ENCODE measurements at regions not wholly inside any gene's neighbourhood (a gene's known extent, or its start where the extent isn't known, plus 50 kb on each side); places are given as distances from the start of the nearest gene placed in this dataset.
"Not testable (repeated sequence)": the region's sequence is repeated elsewhere in the genome, so short reads cannot be mapped to it uniquely, and the experiment has no call there.

DNA sequence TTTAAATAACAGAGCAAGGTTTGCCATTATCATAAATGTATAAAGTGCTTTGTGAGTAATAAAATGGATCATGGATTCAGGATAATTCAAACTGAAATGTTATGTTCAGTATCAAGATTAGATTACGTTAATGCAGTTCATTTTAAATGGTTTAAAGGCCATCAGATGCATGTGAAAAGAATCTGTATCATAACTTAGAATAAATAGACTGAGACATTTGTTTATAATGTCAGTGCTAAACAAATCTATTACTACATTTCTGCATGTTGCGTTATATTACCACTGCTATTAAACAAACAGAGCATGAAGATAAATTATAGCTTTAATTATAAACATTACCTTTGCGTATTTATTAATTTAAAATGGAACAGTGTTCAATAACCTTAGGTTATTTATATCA lies 160.2 kb downstream of the TOX3 start:
- no peak for DNase-seq (ENCODE audit: low spot score)

DNA sequence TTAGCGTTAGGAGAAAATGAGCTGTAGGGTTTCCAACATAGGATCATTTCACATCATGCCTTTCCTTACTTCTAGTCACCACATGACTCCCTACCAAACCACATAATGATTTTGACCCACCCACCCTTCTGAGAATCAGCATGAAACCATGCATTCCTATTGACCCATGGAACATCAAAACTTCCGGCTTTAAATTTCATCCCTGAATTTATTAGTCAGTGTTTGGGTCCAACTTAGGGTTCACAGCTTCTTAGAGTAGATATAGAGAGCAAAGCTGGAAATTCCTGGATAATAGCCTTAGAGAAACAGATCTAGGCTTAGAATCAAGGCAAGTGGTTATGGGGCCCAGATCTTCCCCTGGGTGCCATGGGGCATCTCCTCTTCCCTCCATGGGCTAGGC lies 162.6 kb downstream of the TOX3 start:
- DNase-seq (ENCODE audit: low spot score): no peak

DNA sequence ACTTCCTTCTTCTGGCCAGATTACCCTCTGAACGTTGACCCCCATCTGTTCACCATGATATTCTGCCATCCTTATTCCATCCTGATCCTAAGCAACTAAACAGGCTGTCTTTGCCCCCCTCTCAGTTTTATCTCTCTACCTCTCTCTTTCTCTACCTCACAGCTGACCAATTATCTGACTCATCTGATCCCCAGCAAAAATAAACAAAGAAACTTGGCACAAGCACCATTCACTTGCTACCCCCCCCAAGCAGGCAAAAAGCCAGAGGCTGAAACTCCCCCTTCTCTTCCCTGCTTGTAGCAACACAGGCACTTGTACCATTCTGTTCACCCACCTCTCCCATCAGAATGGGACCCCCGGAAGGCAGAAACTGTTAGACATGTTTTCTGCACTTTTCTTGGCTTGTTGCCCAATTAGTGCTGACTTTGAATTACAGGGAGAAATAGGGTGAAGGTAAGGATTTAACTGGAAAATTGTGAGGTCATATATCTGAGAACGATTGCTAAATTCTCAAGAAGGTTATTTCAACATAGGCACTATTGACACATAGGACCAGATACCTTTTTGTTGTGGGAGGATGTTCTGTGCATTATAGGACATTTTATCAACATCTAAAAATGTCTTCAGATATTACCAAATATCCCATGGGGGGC lies 163.2 kb downstream of the TOX3 start:
- no peak for DNase-seq (ENCODE audit: low spot score)

DNA sequence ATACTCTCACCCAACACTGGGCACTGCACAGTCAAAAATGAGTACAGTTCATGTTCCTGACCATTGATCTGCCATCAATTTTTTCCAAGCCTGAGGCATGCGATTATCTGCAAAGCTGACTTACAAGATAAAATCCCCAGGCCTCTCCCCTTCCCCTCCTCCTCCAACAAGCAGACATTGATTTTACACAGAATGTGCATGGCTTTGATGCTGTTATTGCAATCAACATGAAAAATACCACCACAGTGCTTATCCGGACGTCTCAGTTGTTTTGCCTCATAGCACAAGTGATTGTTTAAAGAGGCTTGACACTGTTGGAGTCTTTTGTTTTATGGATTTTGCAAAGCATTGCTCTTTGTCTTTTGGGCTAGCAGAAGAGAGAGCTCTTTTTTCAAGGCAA lies 163.8 kb downstream of the TOX3 start:
- DNase-seq (ENCODE audit: low spot score): no peak

DNA sequence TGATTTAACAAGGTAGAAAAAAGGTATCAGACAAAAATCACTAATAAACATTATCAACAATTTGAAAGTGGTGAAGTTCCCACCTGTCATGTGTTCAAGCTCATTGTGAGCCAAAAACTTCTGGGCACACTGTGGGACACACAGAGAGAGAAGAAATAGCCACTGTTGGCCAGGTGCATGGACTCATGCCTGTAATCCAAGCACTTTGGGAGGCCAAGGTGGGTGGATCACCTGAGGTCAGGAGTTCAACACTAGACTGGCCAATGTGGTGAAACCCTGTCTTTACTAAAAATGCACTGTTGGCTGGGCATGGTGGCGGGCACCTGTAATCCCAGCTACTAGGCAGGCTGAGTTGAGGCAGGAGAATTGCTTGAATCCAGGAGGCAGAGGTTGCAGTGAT lies 167.4 kb downstream of the TOX3 start:
- no peak for DNase-seq (ENCODE audit: low spot score)

DNA sequence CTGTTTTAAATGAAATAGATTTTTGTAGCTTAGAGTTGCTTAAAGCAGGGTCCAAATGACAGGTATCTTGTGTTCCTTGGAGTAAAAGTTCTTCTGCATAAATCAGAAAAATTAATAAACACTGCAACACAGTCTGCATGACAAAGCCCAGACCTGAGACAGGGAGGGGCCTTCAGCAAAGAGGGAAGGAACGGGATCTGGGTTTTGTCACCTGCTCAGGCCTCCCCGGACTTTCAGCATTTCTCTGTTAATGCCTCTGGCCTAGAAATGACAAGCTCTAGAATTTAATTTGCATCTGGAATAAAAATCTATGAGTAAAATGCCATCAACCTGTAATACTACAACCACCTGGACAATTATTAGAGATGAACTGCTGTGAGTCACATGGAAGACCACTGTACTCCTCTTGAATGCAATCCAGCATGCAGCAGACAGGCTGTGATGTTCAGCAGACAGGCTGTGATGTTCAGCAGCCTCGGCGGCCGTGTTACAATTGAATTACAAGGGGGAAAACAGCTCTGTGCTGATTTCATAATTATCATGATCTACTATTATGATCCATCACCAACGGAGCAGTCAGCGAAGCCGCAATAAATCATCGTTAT lies 170.2 kb downstream of the TOX3 start:
- no peak for DNase-seq (ENCODE audit: low spot score)

DNA sequence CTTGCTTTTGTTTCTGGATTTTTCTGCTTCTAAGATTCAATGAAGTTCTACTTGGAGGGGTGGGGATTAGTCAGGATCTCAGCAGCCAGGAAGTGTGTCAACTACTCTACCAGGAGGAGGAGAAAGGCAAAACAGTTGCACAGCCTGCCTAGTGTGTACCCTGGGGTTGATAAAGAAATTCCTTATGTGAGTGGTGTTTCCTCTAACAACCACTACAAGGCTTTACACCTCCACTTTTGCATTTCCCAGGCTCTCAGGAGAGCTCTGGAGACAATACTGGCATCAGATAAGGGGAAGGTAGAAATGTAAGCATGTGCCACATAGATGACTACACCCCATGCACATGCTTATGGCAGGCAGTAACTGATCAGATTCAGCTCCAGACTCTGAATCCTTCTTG lies 174.6 kb downstream of the TOX3 start:
- no peak for DNase-seq (ENCODE audit: low spot score)

DNA sequence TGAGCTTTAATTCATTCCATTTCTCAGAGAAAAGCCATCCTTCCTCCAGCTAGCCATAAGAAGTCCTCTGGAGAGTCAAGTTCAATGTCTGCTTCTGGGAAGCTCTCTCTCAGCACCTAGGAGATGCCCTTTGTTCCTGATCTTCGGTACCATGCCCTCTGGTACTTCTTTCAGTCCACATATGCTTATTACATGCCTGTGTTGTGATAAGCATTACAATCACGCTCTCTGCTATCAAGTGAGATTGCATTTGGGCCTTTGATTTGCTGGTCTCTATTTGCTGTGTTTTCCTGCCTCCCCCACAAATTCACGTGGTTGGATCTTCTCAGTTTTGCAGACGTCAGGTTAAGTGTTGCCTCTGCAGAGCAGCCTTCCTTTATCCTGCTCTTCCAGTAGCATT lies 178.1 kb downstream of the TOX3 start:
- DNase-seq (ENCODE audit: low spot score): no peak

DNA sequence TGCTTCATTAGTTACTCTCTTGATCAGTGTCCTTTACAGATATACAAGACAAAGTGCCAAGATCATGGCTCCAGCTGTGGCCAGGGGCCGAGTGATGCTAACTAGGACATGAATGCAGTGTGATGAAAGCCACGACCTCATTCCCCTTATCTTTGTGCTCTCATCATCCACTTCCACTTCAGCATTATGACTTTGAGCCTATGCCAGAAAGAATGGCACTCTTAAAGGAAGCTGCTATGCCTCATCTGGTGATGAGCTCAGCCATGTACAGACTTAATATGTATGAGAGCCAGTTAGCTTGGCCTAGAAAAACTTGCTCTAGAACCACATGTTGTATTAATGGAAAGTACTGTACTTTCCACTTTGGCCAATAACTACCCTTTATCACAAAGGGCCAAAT lies 179.1 kb downstream of the TOX3 start:
- DNase-seq (ENCODE audit: low spot score): no peak

DNA sequence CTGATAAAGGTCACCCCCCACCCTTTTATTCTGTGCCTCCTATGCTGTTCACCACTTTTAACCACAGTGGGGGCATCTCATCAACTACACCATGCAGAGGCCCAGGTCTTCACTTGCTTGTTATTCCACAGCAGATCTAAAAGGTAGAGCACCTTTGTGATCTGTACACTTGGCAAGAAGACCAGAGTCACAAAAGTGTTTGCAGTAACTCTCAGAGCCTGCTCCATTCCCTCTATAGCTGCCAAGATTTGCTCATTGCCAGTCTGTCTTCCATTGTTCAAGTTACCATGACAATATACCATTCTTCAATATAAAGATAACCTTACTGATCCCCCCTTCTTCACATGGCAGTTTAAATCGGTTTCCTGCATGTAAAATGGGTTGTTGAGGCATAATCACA lies 180.0 kb downstream of the TOX3 start:
- DNase-seq (ENCODE audit: low spot score): no peak

DNA sequence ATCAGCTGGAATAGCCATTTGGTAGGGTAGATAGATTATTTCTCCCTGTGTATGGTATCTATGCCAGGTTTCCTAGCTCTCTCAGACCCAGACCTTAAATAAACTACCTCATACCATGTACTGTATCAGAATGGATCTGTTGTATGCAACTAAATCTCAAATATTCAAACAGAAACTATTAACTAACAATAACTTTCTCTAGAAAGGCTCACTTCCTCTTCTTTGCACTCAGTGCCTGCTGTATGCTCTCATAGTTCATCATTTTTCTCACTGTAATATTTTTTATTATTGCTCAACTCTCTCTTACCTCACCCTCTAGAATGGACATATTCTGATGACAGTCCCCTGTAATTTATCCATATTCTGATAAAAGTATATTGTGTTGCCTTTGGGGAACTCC lies 182.4 kb downstream of the TOX3 start:
- DNase-seq (ENCODE audit: low spot score): no peak

DNA sequence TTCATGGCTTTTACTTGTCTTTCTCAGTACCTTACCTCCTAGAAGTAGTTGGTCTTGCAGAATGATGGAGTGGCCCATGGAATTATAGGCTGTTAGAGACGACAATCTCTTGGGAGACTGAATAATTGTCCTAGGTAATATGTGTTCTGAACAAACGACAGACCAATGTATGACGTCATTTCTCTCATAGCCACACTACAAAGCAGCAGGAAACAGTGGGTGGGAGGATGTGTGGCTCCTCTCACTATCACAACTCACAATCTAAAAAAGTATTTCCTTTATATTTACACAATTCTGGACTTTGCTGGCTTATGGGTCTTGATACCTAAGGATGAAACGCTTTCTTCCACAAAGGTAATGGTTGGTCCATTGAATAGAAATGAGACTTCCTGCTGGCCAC lies 183.9 kb downstream of the TOX3 start:
- no peak for DNase-seq (ENCODE audit: low spot score)

DNA sequence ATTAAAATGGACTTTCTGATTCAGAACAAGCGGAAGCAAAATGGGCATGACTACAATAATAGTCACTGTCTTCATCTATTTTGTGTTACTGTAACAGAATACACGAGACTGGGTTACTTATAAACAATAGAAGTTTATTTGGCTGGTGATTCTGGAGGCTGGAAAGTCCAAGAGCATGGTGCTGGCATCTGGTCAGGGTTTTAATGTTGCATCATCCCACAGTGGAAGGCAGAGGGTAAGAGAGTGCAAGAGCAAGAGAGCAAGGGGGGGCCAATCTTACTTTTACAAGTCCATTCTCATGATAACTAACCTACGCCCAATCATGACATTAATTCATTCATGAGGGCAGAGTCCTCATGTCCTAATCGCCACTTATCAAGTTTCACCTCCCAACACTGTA lies 189.2 kb downstream of the TOX3 start:
- DNase-seq (ENCODE audit: low spot score): no peak

DNA sequence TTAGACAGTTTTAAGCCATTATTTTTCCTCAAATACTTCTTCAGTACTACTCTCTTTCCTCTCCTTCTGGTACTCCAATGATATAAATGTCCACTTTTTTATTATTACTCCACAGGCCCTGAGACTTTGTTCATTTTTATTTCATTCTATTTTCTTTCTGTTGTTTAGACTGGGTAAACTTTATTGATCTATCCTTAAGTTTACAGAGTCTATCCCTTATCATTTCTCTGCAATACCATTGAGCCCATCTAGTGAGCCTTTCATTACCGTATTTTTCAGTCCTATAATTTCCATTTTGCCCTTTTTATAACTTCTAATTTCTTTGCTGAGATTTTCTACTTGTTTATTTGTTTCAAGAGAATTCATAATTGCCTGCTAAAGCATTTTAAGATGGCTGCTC lies 193.7 kb downstream of the TOX3 start:
- DNase-seq (ENCODE audit: low spot score): no peak

DNA sequence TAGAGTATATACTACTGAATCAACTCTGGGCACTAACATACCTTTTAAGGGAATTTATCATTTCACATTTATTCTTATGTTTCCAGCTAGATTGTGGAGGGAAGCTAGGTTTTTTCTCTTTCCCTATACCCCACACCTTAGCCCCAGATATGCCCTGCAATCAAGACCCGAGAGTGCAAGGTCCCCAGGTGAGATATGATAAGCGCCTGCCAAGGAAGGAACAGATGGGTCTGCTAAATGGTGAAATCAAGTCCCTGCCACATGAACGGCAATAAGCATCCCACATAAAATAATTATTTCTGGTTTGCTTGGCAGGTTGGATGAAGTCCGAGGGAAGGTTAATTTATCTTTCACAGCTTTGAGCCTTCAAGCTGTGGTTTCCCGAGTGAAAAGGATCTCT lies 195.5 kb downstream of the TOX3 start:
- DNase-seq (ENCODE audit: low spot score): no peak

DNA sequence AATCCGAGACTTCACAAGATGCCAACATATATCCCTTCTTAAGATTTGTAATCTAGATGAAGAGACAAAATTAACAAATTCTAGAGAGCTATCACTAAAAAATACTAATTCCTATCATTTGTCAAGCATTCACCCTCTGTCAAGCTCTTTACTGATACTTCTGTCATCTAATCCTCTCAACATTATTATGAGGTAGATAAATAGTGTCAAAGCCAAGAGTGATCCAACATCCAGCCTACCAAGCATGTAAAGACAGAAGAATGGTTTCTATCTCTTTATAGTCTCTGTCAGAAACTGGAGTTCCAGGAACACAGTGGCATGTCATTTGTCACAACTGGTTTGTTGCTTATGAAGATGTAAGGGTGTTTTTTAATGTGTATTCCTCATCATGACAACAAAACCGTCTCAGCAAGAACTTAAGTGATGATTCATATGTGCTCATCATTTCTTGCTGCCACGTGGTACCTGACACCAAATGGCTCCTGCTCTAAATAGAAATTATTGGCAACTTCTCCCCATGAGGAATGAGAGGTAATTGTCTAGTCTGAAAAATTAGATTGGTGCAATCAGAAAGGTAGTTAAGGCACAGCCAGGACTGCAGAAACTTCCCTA lies 196.8 kb downstream of the TOX3 start:
- DNase-seq (ENCODE audit: low spot score): no peak

DNA sequence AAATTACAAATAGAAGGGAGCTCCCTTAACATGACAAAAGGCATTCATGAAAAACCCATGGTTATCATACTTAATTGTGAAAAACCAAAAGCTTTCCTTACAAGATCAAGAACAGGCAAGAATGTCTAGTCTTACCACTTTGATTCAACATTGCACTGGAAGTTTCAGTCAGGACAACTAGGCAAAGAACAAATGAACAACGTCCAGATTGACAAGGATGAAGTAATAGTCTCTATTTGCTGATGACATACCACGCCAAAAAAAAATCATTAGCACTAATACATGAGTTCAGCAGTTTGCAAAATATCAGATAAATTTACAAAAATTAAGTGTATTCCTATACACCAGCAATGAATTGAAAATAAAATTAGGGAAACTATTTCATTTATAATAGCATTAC lies 200.2 kb downstream of the TOX3 start:
- no peak for DNase-seq (ENCODE audit: low spot score)

DNA sequence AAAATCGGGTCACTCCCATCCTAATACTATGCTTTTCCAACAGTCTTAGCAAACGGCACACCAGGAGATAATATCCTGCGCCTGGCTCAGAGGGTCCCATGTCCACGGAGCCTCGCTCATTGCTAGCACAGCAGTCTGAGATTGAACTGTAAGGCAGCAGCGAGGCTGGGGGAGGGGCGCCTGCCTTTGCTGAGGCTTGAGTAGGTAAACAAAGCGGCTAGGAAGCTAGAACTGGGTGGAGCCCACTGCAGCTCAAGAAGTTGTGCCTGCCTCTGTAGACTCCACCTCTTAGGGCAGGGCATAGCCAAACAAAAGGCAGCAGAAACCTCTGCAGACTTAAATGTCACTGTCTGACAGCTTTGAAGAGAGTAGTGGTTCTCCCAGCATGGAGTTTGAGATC lies 213.3 kb downstream of the TOX3 start:
- not testable (repeated sequence) for DNase-seq (ENCODE audit: low spot score)

DNA sequence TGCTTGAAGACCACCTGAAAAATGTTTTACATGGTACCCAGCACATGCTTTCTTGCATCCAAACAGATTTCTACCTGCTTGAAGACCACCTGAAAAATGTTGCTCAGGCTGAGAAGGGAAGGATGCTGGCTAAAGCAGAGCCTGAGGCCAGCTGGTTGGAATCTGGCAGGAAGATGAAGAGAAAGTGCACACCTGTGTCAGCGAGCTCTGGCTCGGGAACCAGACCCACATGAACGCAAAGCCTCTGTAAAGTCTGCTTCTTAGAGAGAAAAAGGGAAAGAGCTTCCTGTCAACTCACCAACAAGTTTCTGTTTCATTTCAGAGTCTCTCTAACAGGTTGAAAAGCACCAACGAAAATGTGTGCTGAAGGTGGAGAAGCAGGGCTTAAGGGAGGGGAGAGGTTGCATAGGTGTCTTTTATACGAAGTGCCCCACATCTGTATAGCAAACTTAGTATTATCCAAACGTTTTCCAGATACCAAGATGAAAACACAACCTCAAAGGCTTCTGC lies 226.0 kb downstream of the TOX3 start:
- no peak for DNase-seq (ENCODE audit: low spot score)

DNA sequence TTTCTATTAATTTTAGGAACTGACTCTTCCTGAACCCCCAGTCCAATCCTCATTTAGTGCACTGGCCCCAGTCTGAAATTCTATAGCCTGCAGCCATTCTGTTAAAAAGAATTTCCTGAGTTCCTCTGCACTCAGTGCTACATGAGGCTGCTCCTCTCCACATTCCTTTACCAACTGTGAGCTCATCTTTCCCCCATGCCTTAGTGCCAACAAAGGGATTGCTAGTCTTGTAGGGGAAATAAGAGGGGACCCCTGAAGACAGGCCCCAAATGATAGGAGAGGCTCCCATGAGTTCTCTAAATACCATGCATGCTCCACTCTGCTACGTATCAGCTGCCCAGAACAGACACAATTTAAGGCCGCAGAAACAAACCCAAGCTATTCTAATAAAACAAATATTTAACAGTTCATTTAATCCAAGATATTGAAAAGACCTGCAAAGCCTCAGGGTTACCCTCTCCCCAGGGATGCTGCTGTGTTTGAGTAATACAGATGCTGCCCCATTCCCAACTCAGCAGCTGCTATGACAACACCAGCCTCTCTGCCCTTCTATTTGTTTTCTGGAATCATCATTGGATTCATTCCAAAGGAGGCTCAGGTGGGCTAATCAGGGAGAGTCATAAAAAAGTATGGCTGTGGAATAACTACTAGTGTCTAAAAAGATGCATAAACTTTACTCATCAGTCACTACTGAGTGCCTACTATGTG lies 228.5 kb downstream of the TOX3 start:
- DNase-seq (ENCODE audit: low spot score): no peak

DNA sequence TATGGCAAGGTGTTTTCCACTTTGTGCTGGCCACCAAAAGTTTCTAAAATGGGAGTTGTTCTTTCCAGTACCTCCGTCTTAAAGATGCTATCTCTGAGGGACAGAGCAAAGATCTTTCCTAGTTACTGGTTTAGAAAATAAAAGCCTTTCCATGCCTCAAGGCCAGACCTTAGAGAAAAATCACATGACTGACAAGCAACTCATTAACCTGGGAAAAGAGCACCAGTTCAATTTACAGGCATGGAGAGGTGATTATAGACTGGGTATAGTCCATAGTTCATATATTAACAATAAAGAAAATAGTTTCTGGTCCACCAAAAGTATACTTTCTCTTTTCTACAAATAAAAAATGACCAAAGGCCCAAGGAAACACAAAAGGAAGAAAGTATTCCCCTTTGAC lies 230.7 kb downstream of the TOX3 start:
- DNase-seq (ENCODE audit: low spot score): no peak

DNA sequence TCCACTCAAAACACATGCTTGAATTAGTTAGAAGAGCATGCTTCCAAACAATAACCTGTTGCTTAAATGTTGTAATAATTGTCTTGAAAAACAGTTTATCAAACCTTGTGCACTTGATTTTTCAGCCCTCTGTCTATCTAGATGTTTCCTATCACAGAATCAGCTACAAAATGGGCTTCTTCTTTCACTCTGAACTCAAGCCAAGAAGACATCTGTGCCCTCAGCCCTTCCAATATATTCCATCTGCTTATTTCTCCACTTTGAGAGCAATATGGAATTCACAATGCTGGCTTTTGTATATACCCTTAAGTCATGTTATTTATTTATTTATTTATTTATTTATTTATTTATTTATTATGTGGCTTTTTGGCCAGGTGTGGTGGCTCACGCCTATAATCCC lies 234.2 kb downstream of the TOX3 start:
- DNase-seq (ENCODE audit: low spot score): no peak

All from ecto neural progenitor cell (in vitro differentiated cells).